Left ventricle myocardium inferior (tissue), 1 donor: ENCODE measurements at regions not wholly inside any gene's neighbourhood (a gene's known extent, or its start where the extent isn't known, plus 50 kb on each side); places are given as distances from the start of the nearest gene placed in this dataset.

ENCODE experiments used
- DNase-seq: peaks from one replicate; pipeline ENCODE4 v3.0.0-alpha.2; 2020
- H3K27ac ChIP-seq: fragments of 200-600 bp; replicated peaks from 2 replicates; pipeline ENCODE4 v1.8.0; 2021
- H3K27me3 ChIP-seq: fragments of 200-600 bp; 2 replicates; pipeline ENCODE4 v1.8.0; 2021; ENCODE audit warnings: low read depth
- H3K36me3 ChIP-seq: fragments of 200-600 bp; 2 replicates; pipeline ENCODE4 v1.8.0; 2021
- H3K4me1 ChIP-seq: fragments of 200-600 bp; 2 replicates; pipeline ENCODE4 v1.8.0; 2021
- H3K4me3 ChIP-seq: fragments of 200-600 bp; 2 replicates; pipeline ENCODE4 v1.8.0; 2021; ENCODE audit warnings: mild to moderate bottlenecking, moderate library complexity
- H3K9me3 ChIP-seq: fragments of 200-600 bp; replicated peaks from 2 replicates; pipeline ENCODE4 v1.8.0; 2021
- CTCF ChIP-seq: fragments of 200-600 bp; IDR thresholded peaks from 2 replicates; pipeline ENCODE4 v1.8.0; 2021; ENCODE audit warnings: antibody characterized with exemption, mild to moderate bottlenecking, borderline replicate concordance
- intact Hi-C: fragments of 100-400 bp; cut with micrococcal nuclease; formaldehyde crosslinking; loops from one replicate; pipeline ENCODE4 v1.11.0; 2022
- donor health status: DM: no; HTN: yes; CAD: no; lungs with severe emphysema.

GRCh38 chr2:176409671-176410070 is 140.4 kb downstream of the MTX2 start:
- Histone ChIP-seq H3K36me3 (no peaks in the 10 kb centered on the region), H3K9me3 (no peaks in the 10 kb centered on the region), H3K27me3 (peaks cover 9% of the 10 kb centered on the region), H3K4me1 (no peaks in the 10 kb centered on the region), H3K4me3 (no peak overlapping the region), H3K27ac (no peak overlapping the region)
- intact Hi-C loops: no loop called here
- DNase-seq: no peak
- no peak for TF ChIP-seq CTCF

GRCh38 chr2:176412136-176412535 is 142.9 kb downstream of the MTX2 start:
- Histone ChIP-seq H3K4me1 (no peaks in the 10 kb centered on the region), H3K4me3 (no peak overlapping the region), H3K9me3 (no peaks in the 10 kb centered on the region), H3K27ac (no peak overlapping the region), H3K27me3 (peaks cover 23% of the 10 kb centered on the region), H3K36me3 (no peaks in the 10 kb centered on the region)
- TF ChIP-seq CTCF: no peak
- DNase-seq: no peak
- intact Hi-C loops: no loop called here

- Histone ChIP-seq H3K4me1 (no peaks in the 10 kb centered on the region), H3K36me3 (no peaks in the 10 kb centered on the region), H3K27ac (no peak overlapping the region), H3K9me3 (no peaks in the 10 kb centered on the region), H3K4me3 (no peak overlapping the region), H3K27me3 (peaks cover 25% of the 10 kb centered on the region)
- intact Hi-C loops: no loop called here
- TF ChIP-seq CTCF: no peak
- no peak for DNase-seq
These were observed 144.5 kb downstream of the MTX2 start for GRCh38 chr2:176413786-176414185.

- no peak for DNase-seq
- Histone ChIP-seq H3K36me3 (no peaks in the 10 kb centered on the region), H3K9me3 (no peaks in the 10 kb centered on the region), H3K4me3 (no peak overlapping the region), H3K27ac (no peak overlapping the region), H3K4me1 (no peaks in the 10 kb centered on the region), H3K27me3 (peaks cover 28% of the 10 kb centered on the region)
- TF ChIP-seq CTCF: no peak
- intact Hi-C loops: no loop called here
These were observed 145.4 kb downstream of the MTX2 start for GRCh38 chr2:176414641-176415040.

GRCh38 chr2:176415174-176415895 is 146.1 kb downstream of the MTX2 start:
- Histone ChIP-seq H3K4me3 (no peak overlapping the region), H3K27ac (no peak overlapping the region), H3K27me3 (peaks cover 28% of the 10 kb centered on the region), H3K36me3 (no peaks in the 10 kb centered on the region), H3K9me3 (no peaks in the 10 kb centered on the region), H3K4me1 (no peaks in the 10 kb centered on the region)
- intact Hi-C loops: no loop called here
- no peak for DNase-seq
- TF ChIP-seq CTCF: no peak
